Keratinocyte (primary cell): ENCODE measurements at regions not wholly inside any gene's neighbourhood (a gene's known extent, or its start where the extent isn't known, plus 50 kb on each side); places are given as distances from the start of the nearest gene placed in this dataset.

ENCODE experiments used
- DNase-seq: peaks from one replicate; pipeline ENCODE4 v3.0.0-alpha.2; 2011; ENCODE audit warnings: low read depth, missing footprints, low spot score
- FAIRE-seq: peaks from 2 replicates; lab custom pipeline; 2011; peaks lifted over from hg19 to GRCh38; lab: Jason Lieb, UNC
- H2AFZ ChIP-seq: 2 replicates; pipeline ENCODE4 v1.6.0; 2012; ENCODE audit warnings: low read length, control low read depth, inconsistent platforms; ENCODE audit not compliant: control insufficient read depth
- H3K27ac ChIP-seq: 2 replicates; pipeline ENCODE4 v1.5.1; 2011; ENCODE audit warnings: low read length; ENCODE audit not compliant: control insufficient read depth, insufficient read depth
- H3K27me3 ChIP-seq: 3 replicates; pipeline ENCODE4 v1.6.0; 2011; ENCODE audit warnings: low read length; ENCODE audit not compliant: control insufficient read depth, insufficient read depth; ENCODE audit errors: extremely low read depth
- H3K36me3 ChIP-seq, 2 experiments: 2 replicates in 1 of 2; 3 replicates in 1 of 2; pipeline ENCODE4 v1.5.1; 2011; ENCODE audit warnings: low read length in 2 of 2, mild to moderate bottlenecking in 1 of 2; ENCODE audit not compliant: control insufficient read depth in 2 of 2, insufficient read depth in 2 of 2; ENCODE audit errors: extremely low read depth in 1 of 2
- H3K4me1 ChIP-seq: 3 replicates; pipeline ENCODE4 v1.5.1; 2011; ENCODE audit warnings: low read length; ENCODE audit not compliant: control insufficient read depth, insufficient read depth; ENCODE audit errors: extremely low read depth
- H3K4me2 ChIP-seq: 3 replicates; pipeline ENCODE4 v1.6.0; 2011; ENCODE audit warnings: low read depth, low read length; ENCODE audit not compliant: control insufficient read depth, insufficient read depth; ENCODE audit errors: extremely low read depth
- H3K4me3 ChIP-seq, 3 experiments: fragments of 200-600 bp in 1 of 3; sonication (generic) in 1 of 3; 2 replicates in 2 of 3; 3 replicates in 1 of 3; pipeline ENCODE4 v1.5.1; 2011 to 2016; ENCODE audit warnings: low read length in 3 of 3, mild to moderate bottlenecking in 3 of 3, control low read depth in 2 of 3, inconsistent platforms in 1 of 3, low read depth in 1 of 3, mixed read lengths in 1 of 3, mixed run types in 1 of 3, moderate library complexity in 1 of 3; ENCODE audit not compliant: control insufficient read depth in 2 of 3, insufficient read depth in 2 of 3; ENCODE audit errors: extremely low read depth in 1 of 3
- H3K79me2 ChIP-seq: 2 replicates; pipeline ENCODE4 v1.6.0; 2012; ENCODE audit warnings: low read length; ENCODE audit not compliant: control insufficient read depth, insufficient read depth
- H3K9ac ChIP-seq: 3 replicates; pipeline ENCODE4 v1.6.0; 2011; ENCODE audit warnings: low read length; ENCODE audit not compliant: control insufficient read depth, insufficient read depth; ENCODE audit errors: extremely low read depth
- H3K9me1 ChIP-seq: 3 replicates; pipeline ENCODE4 v1.6.0; 2011; ENCODE audit warnings: low read length; ENCODE audit not compliant: control insufficient read depth, insufficient read depth; ENCODE audit errors: extremely low read depth
- H3K9me3 ChIP-seq: 2 replicates; pipeline ENCODE4 v1.5.1; 2012; ENCODE audit warnings: low read depth, low read length; ENCODE audit not compliant: control insufficient read depth
- H4K20me1 ChIP-seq: 3 replicates; pipeline ENCODE4 v1.6.0; 2011; ENCODE audit warnings: low read length; ENCODE audit not compliant: control insufficient read depth, insufficient read depth; ENCODE audit errors: extremely low read depth
- EZH2 ChIP-seq: IDR thresholded peaks from one replicate; pipeline ENCODE4 v1.6.1; 2012; ENCODE audit warnings: inconsistent platforms, mild to moderate bottlenecking, low read length, moderate library complexity
- dilution Hi-C: fragments of 300-500 bp; cut with MboI; formaldehyde crosslinking; loops from one replicate; pipeline ENCODE4 v1.7.0; 2020; ENCODE audit warnings: low sequenced_read_pairs; ENCODE audit not compliant: extremely low pct_ligation_motif_present
- TF ChIP-seq, protein P1 (sequence below), 3 experiments: IDR thresholded peaks in 1 of 3; conservative IDR thresholded peaks in 1 of 3; optimal IDR thresholded peaks in 1 of 3; 2 replicates in 2 of 3; 3 replicates in 1 of 3; pipeline versions ENCODE3 to v1.5.1; 2011; ENCODE audit warnings: low read length in 3 of 3, mild to moderate bottlenecking in 3 of 3, moderate library complexity in 2 of 3, control low read depth in 1 of 3, inconsistent platforms in 1 of 3; ENCODE audit not compliant: insufficient read depth in 2 of 3; ENCODE audit errors: extremely low read depth in 1 of 3

DNA sequence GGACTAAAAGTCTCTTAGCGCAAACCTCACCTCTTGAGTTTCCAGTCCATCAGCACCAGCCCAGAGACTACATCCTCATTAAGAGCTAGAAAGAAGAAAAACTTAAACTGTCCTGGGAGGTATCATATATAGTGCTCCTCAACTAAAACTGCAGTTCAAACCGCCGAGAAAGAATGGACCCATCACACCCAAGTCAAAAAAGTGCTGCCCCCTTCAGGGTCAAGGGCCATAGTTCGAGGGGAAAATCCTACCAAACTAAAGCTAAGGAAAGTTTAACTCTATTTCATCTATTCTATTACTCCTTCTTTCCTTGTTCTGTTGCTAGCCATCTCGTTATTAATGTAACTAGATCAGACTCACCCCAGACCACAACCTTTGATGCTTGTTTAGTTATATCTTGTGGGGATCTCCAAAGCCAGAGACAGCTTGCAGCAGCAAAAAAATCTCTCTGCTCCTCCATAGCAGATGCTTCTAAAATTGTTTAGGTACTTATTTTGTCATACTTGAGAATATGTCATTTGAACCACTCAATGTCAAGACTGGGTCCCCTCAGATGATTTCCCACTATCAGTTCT is 134.5 kb upstream of the RMP24 start:
- Histone ChIP-seq H3K4me3 (no peak overlapping the region), H3K9me1 (no peaks in the 10 kb centered on the region), H3K4me2 (no peak overlapping the region), H3K4me1 (no peaks in the 10 kb centered on the region), H3K36me3 (no peaks in the 10 kb centered on the region), H3K27me3 (peaks cover 3% of the 10 kb centered on the region), H3K9ac (no peak overlapping the region), H4K20me1 (no peaks in the 10 kb centered on the region), H3K79me2 (no peaks in the 10 kb centered on the region), H3K9me3 (peaks cover 3% of the 10 kb centered on the region), H3K27ac (no peak overlapping the region), H2AFZ (no peak overlapping the region)
- FAIRE-seq (no peak), DNase-seq (no peak)
- dilution Hi-C loops: no loop called here
- TF ChIP-seq, protein P1, sequence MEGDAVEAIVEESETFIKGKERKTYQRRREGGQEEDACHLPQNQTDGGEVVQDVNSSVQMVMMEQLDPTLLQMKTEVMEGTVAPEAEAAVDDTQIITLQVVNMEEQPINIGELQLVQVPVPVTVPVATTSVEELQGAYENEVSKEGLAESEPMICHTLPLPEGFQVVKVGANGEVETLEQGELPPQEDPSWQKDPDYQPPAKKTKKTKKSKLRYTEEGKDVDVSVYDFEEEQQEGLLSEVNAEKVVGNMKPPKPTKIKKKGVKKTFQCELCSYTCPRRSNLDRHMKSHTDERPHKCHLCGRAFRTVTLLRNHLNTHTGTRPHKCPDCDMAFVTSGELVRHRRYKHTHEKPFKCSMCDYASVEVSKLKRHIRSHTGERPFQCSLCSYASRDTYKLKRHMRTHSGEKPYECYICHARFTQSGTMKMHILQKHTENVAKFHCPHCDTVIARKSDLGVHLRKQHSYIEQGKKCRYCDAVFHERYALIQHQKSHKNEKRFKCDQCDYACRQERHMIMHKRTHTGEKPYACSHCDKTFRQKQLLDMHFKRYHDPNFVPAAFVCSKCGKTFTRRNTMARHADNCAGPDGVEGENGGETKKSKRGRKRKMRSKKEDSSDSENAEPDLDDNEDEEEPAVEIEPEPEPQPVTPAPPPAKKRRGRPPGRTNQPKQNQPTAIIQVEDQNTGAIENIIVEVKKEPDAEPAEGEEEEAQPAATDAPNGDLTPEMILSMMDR (optimal IDR thresholded peaks at IDR 0.05 in 1 of 3, IDR thresholded peaks at IDR 0.05 in 1 of 3, conservative IDR thresholded peaks at IDR 0.05 in 1 of 3; ENCODE audit: extremely low read depth in 1 of 3, insufficient read depth in 2 of 3, low read length in 3 of 3): no peak
- TF ChIP-seq EZH2: no peak

DNA sequence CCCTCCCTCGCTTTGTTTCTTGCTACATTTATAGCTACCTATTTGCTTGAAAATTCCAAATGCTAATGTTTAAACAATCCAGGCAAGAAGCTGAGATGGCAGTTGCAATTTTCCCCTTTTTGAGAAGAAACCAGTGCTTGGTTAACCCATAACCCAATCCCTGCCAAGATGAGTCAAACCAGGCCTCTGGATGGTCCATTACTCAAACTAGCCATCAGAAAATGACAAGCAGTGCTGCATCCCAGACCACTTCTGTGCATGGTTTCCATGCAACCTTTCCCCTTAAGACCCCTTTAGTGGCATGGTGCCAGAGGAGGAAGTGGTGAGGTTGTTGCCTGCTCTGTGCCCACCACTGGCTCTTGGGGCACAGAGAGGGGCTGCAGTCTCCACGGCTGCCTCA is 131.2 kb upstream of the RMP24 start:
- TF ChIP-seq, protein P1 (optimal IDR thresholded peaks at IDR 0.05 in 1 of 3, IDR thresholded peaks at IDR 0.05 in 1 of 3, conservative IDR thresholded peaks at IDR 0.05 in 1 of 3; ENCODE audit: extremely low read depth in 1 of 3, insufficient read depth in 2 of 3, low read length in 3 of 3): no peak
- TF ChIP-seq EZH2: no peak
- Histone ChIP-seq H3K4me3 (no peak overlapping the region), H3K4me2 (no peak overlapping the region), H3K4me1 (no peaks in the 10 kb centered on the region), H3K27ac (no peak overlapping the region), H3K9me3 (peaks cover 3% of the 10 kb centered on the region), H4K20me1 (no peaks in the 10 kb centered on the region), H2AFZ (no peak overlapping the region), H3K36me3 (no peaks in the 10 kb centered on the region), H3K9ac (no peak overlapping the region), H3K27me3 (no peaks in the 10 kb centered on the region), H3K9me1 (no peaks in the 10 kb centered on the region), H3K79me2 (no peaks in the 10 kb centered on the region)
- FAIRE-seq (no peak), DNase-seq (no peak)
- dilution Hi-C loops: no loop called here
